Panc1 (cell line): ENCODE measurements at regions not wholly inside any gene's neighbourhood (a gene's known extent, or its start where the extent isn't known, plus 50 kb on each side); places are given as distances from the start of the nearest gene placed in this dataset.

Source experiments
- CTCF ChIP-seq: fragments of 450-650 bp; IDR thresholded peaks from 2 replicates; pipeline ENCODE4 v1.5.1; 2017; ENCODE audit warnings: mild to moderate bottlenecking
- POLR2AphosphoS5 ChIP-seq: IDR thresholded peaks from 2 replicates; pipeline ENCODE4 v1.6.1; 2012; ENCODE audit warnings: mild to moderate bottlenecking, low read depth, low read length, moderate library complexity
- SIN3A ChIP-seq: IDR thresholded peaks from 2 replicates; pipeline ENCODE4 v1.6.1; 2012; ENCODE audit warnings: low read depth, mild to moderate bottlenecking, low read length, moderate library complexity, borderline replicate concordance; ENCODE audit not compliant: insufficient read depth
- TCF7L2 ChIP-seq: IDR thresholded peaks from 2 replicates; pipeline ENCODE4 v1.6.1; 2011; ENCODE audit warnings: mild to moderate bottlenecking, low read depth, low read length, inconsistent platforms
- TF ChIP-seq, protein P1 (sequence below), 2 experiments: IDR thresholded peaks; 2 replicates each; pipeline ENCODE4 v1.6.1; 2011 to 2012; ENCODE audit warnings: low read depth in 2 of 2, control low read depth in 1 of 2, low read length in 1 of 2, mild to moderate bottlenecking in 1 of 2, moderate library complexity in 1 of 2; ENCODE audit not compliant: insufficient read depth in 1 of 2

- no peak for TF ChIP-seq CTCF
- TF ChIP-seq POLR2AphosphoS5: no peak
- TF ChIP-seq TCF7L2: no peak
- no peak for TF ChIP-seq SIN3A
- TF ChIP-seq, protein P1, sequence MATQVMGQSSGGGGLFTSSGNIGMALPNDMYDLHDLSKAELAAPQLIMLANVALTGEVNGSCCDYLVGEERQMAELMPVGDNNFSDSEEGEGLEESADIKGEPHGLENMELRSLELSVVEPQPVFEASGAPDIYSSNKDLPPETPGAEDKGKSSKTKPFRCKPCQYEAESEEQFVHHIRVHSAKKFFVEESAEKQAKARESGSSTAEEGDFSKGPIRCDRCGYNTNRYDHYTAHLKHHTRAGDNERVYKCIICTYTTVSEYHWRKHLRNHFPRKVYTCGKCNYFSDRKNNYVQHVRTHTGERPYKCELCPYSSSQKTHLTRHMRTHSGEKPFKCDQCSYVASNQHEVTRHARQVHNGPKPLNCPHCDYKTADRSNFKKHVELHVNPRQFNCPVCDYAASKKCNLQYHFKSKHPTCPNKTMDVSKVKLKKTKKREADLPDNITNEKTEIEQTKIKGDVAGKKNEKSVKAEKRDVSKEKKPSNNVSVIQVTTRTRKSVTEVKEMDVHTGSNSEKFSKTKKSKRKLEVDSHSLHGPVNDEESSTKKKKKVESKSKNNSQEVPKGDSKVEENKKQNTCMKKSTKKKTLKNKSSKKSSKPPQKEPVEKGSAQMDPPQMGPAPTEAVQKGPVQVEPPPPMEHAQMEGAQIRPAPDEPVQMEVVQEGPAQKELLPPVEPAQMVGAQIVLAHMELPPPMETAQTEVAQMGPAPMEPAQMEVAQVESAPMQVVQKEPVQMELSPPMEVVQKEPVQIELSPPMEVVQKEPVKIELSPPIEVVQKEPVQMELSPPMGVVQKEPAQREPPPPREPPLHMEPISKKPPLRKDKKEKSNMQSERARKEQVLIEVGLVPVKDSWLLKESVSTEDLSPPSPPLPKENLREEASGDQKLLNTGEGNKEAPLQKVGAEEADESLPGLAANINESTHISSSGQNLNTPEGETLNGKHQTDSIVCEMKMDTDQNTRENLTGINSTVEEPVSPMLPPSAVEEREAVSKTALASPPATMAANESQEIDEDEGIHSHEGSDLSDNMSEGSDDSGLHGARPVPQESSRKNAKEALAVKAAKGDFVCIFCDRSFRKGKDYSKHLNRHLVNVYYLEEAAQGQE (IDR thresholded peaks at IDR 0.05; ENCODE audit: insufficient read depth in 1 of 2, low read depth in 2 of 2, low read length in 1 of 2): no peak
These were observed 137.0 kb upstream of the VWC2 start for GRCh38 chr7:49636400-49636799.
